ENCODE measurements at regions not wholly inside any gene's neighbourhood (a gene's known extent, or its start where the extent isn't known, plus 50 kb on each side); places are given as distances from the start of the nearest gene placed in this dataset.
"Not testable (repeated sequence)": the region's sequence is repeated elsewhere in the genome, so short reads cannot be mapped to it uniquely, and the experiment has no call there.

GRCh38 chr2:118464546-118465265 lies 376.4 kb downstream of the INSIG2 start:
- no peak for DNase-seq

DNA sequence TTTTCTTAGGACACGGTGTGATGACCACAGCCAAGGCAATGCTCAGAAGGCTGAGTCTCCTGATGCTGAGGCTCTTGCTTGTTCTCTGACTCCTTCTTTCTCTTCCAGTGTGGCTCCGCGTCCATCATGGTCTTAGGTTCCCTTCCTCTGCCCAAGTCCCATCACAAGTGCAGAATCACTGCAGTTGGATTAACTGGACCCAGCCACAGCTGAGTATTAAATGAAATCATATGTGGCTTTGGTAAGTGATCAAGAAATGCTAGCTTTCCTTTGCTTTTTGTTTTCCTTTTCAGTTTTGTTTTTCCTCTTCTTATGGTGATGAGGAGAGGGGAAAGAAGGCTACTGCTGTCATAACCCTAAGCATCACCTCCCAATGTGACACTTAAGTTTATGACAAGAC lies 375.8 kb downstream of the INSIG2 start:
- no peak for DNase-seq

DNA sequence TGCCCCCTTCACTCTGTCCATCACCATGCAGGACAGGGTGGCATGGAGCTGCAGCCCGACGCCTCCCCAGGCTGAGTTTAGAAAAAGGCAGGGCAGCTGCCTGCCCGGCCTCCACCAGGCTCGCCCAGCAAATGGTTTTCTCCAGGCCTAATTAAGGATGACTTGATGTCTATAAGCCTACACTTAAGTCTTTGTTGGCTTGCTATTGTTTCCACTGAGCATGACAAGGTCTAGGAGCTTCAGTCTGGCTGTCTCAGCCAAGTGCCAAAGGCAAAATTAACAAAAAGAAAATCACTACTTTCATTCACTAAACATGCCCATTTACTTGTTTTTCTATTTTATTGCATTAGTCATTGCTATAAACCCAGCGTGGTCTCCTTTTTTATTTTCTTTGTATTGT lies 372.2 kb downstream of the INSIG2 start:
- no peak for DNase-seq

DNA sequence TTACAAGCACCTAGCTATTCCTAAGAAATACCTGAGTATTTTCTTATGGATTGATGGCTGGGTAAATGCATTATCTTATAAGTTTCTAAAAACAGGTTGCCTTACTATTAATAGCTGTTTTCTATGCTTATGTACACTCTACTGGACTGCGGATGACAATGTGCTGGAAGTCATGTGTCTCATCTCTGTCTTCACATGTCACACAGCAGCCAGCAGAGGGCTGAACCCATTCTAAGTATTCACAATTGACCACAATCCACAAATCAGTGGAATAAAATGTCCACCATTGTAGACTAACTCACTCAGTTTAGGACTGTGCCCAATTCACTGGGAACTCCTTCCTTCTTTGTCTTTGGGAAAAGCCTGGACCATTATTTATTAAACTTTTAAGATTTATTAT lies 371.2 kb downstream of the INSIG2 start:
- no peak for DNase-seq

DNA sequence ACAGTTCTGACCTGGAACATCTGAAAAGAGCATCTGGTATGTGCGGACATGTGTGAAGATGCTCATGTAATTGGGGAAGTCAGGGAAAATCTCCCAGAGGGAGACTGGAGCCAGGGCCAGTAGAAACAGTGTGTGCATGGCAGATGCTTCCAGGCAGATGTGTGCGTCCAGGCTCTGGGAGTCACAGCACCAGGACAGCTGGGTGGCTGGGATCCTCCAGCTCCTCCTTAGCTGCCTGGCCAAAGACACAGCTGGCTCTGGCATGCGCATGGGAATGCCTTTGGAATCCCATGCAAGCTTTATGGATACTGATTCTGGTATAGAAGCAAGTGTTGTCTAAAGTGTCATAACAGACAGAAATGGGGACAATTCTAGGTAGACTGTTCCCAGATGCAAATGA lies 369.7 kb downstream of the INSIG2 start:
- no peak for DNase-seq

DNA sequence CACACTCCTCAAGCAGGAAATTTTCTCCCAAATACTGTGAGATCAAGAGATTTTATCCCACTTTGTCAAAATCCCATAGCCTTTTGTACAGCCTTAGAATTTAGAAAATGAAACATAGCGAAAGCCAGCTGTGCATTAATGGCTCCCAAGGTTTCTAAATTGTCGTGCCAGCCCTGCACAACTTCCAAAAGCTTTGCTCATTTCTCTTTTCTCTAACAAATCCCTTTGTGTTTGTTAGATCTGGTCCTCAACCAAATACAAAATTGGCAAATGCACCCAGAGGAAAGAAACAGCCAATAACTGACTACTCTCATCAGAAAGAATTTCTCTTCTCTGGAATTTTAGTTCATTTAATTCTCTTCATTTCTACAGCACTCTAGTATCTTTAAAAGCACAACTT lies 361.1 kb downstream of the INSIG2 start:
- no peak for DNase-seq

DNA sequence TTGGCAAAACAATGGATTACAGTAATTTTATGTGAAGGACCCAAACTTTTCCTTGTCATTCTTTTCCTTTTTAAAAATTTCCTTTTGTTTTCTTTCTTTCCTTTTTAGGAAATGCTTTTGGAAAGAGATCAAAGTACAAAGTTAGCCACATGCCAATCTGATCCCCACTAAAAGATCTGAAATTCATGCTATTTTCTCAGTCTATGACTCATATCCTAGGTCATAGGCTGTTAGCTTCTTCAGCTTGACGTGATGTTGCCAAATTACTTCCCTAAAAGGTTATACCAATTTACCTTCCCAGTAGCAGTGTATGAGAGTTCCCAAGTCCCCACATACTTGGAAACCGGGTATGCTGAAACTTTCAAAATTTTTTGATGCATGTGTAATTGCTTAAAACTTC lies 355.3 kb downstream of the INSIG2 start:
- no peak for DNase-seq

DNA sequence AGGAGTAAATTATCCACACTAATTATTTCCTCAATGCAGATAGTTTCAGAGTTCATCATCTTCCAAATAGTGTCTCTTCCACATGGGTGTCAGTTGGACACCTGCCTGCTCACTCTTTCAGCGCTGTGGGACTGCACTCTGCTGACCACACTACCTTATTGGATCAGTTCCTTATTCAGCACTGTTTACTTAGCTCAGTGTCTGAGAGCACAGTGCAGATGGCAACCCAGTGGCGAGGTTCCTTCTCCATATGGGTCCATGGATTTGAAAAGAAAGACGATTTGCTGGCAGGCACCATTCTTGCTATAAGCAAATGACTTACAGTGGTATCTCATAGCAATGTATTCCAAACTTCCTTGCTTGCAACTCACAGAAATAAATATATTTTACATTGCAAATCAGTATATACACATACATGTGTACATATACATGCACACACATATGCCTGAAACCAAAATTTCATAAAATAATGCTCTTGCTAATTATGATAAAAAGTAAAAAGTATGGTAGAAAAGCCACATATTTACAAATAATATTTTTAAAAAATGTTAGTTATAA lies 354.8 kb downstream of the INSIG2 start:
- no peak for DNase-seq

DNA sequence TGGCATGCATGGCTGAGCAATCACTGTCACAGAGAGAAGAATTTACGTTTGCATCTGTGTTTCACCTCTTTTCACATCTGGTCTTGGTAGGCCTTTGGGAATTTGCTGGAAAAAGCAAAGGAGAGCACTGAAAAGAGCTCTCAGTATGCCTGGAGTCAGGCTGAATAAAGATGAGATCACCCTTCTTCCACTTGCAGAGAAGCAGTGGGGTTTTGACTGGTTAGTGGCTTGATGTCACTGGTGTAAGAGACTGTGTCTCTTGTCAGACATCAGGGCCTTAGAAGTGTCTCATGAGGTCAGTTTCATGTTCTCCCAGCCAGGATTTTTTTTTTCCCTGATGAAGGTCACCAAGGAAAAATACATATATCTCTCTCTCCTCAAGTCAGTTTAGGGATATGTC lies 353.8 kb downstream of the INSIG2 start:
- DNase-seq, result no peak

DNA sequence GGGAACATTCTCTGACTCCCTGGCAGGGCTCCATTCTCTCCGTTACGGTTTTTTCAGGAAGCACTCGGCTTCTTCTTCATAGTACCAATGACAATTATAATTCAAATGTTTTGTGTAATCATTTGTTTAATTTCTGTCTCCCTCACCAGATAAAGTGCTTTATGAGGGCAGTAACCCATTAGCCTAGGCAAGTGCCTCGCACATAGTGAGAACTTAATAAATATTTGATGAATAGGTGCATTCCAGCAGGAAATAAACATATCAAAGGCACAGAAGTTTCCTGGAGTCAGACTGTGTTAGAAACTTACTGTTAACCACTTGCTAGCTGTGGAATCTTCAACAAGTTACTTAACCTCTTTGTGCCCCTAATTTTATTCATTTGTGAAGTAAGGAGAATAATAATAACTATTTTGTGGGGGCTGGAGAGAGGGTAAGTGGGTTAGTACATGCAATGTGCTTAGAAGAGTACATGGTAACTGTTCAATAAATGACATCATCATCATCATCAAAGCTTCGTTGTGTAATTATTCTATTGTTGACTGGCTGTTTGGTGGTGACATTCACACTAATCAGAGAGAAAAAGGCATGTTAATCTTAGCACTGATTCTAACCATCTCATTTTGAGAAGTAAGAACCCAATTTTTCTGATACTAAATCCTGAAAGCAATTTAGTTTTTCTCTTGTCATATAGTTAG lies 352.3 kb downstream of the INSIG2 start:
- DNase-seq, result no peak

GRCh38 chr2:118437501-118437900 lies 349.2 kb downstream of the INSIG2 start:
- DNase-seq, result no peak

DNA sequence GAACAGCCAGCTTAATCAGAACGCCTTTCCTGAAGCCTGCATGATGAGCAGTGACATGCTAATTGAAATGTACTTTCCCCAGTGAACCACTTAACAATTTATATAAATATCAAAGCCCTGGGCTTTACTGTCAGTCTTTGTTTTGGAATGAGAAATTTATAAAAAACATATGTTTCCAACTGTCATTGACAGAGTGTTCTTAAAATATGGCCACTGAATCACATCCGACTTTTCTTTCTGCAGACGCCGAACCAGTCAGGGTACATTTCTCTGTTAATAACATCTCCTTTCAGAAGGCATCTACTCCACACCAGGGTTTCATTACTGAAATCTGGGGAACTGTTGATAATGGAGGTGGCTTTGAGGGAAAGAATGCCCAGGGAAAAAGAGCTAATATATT lies 343.7 kb downstream of the INSIG2 start:
- DNase-seq, result no peak

DNA sequence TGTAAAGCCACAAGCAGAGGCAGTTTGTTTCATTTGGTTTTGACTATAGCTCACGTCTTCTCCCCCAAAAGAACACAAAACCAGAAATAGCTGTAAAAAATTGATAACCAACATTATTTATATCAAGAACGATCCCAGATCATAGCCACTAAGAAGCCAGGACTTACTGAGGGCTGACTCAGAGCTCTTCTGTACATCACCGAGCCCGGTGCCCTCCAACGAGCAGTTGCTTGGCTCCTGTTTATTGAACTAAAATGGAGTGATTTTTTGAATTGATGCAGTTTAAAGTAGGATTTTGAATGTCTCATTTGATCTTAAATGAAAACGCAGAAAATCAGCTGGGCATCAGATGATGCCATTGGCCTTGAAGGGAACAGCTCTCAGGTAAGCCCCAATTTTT lies 343.3 kb downstream of the INSIG2 start:
- DNase-seq, result no peak

DNA sequence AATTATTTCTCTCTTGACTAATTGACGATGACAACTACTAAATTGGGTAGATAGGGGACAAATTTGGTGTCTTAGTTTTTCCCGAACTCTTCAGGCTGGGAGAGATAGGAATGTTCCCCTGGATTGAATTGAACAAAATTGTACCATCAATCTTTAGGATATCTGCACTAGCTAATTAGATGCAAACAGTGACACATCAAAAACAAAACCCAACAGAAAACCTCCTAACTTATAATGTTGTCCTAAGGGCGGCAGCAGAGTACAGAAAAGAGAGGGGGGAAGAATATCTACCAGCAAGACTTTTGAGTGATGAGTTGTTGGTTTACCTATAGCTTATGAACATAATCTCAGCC lies 342.9 kb downstream of the INSIG2 start:
- no peak for DNase-seq

GRCh38 chr2:118430510-118431164 lies 342.4 kb downstream of the INSIG2 start:
- DNase-seq, result no peak

DNA sequence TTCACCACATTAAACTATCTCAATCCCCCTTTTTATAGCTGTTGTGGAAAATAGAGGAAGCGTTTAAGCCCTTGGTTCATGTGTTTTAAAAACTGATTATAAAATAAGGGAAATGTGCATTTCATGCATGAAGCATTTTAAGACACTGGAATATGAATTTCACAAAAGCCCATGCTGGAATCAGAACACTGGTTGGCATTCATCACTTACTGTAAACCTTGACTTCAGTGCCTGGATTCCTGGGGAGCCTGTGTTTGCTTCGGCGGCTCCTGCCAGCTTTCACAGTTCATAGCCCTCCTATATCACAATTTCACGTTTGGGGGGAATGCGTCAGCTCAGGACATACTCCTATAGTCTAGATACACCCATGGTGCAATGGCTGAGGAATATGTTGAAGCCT lies 336.9 kb downstream of the INSIG2 start:
- no peak for DNase-seq

- no peak for DNase-seq
Measured at GRCh38 chr2:118423776-118424175, 335.5 kb downstream of the INSIG2 start.

DNA sequence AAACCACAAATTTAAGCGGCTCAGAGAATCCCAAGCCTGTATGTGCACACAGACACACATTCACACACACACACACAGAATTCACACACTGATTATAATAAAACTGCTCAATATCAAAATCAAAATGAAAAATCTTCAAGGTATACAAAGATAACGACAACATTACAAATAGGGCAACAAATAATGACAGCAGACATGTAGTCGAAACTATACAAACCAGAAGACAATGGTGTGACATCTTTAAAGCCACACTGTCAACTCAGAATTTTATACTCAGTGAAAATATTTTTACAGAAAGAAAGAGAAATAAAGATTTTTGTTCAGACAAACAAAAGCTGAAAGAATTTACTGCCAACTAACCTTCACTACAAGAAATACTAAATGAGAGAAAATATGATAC lies 333.4 kb downstream of the INSIG2 start:
- no peak for DNase-seq

DNA sequence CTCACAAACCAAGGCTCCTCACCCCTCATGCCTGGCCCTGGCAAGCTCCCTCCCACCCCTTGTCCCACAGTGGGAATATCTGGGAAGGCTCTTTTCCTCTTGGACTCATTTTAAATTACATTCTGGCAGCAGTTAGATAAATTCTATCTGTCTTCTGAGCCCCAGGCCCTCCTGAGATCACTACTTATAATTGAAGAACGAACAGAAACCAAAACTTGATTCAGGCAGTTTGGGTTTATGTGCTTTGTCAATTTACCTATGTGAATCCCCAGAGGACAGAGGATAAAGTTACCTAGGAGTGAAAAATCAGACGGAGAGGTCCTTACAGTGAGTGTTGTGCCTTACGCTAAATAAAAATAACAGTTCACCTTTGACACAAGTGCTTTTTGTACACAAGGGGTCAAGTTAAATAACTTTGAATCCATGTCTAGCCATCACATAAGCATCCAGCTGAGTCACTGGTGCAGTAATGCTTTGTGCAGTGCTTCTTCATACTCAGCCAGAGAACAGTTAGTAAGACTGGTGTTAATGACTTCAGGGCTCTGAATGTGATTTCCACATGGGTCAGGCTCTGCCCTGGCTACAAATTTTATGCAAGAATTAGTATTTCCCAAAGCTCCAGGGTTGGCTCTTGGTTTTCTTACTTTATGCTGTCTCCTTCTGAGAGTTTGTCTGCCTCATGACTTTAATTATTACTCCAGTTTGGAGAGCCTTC lies 329.3 kb downstream of the INSIG2 start:
- no peak for DNase-seq

DNA sequence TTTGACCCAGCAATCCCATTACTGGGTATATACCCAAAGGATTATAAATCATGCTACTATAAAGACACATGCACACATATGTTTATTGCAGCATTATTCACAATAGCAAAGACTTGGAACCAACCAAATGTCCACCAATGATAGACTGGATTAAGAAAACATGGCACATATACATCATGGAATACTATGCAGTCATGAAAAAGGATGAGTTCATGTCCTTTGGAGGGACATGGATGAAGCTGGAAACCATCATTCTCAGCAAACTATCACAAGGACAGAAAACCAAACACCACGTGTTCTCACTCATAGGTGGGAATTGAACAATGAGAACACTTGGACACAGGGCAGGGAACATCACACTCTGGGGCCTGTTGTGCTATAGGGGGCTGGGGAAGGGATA lies 326.9 kb downstream of the INSIG2 start:
- not testable (repeated sequence) for DNase-seq

GRCh38 chr2:118403658-118404451 lies 315.6 kb downstream of the INSIG2 start:
- no peak for DNase-seq

DNA sequence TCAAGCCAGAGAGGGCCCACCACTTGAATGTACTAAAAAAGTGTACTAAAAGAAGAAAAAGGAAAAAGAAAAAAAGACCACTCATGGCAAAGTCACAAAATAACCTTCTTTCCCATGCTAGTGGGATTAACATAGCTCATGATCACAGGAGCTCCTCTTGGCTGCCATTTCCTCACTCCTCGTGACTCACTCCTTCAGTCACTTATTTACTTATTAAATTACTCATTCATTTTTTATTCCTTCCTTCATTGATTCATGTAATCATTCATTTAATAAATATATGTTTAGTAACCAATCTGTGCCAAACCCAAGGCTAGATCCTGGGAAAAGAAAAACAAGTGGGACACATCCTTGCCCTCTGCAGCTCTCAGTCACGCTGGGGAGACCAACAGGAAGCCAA lies 300.5 kb downstream of the INSIG2 start:
- no peak for DNase-seq

All from renal pelvis (tissue), 1 donor.